Glutamatergic neuron (in vitro differentiated cells): ENCODE measurements at regions not wholly inside any gene's neighbourhood (a gene's known extent, or its start where the extent isn't known, plus 50 kb on each side); places are given as distances from the start of the nearest gene placed in this dataset.

ENCODE experiments used
- DNase-seq: peaks from one replicate; pipeline ENCODE4 v3.0.0; 2022
- H3K27ac Mint-ChIP-seq: one replicate; pipeline ENCODE4 v1.8.0; 2020; ENCODE audit warnings: mild to moderate bottlenecking, mixed read lengths, inconsistent platforms; ENCODE audit not compliant: unreplicated experiment
- H3K27me3 Mint-ChIP-seq: one replicate; pipeline ENCODE4 v1.8.0; 2020; ENCODE audit warnings: mild to moderate bottlenecking, moderate library complexity, mixed read lengths, inconsistent platforms; ENCODE audit not compliant: unreplicated experiment
- H3K36me3 Mint-ChIP-seq: one replicate; pipeline ENCODE4 v1.8.0; 2020; ENCODE audit warnings: mild to moderate bottlenecking, mixed read lengths, inconsistent platforms; ENCODE audit not compliant: unreplicated experiment
- H3K4me1 Mint-ChIP-seq: one replicate; pipeline ENCODE4 v1.8.0; 2020; ENCODE audit warnings: mild to moderate bottlenecking, low read depth, mixed read lengths, inconsistent platforms; ENCODE audit not compliant: unreplicated experiment
- H3K4me3 Mint-ChIP-seq: one replicate; pipeline ENCODE4 v1.8.0; 2020; ENCODE audit warnings: mild to moderate bottlenecking, mixed read lengths, inconsistent platforms; ENCODE audit not compliant: unreplicated experiment
- H3K9me3 Mint-ChIP-seq: one replicate; pipeline ENCODE4 v1.8.0; 2020; ENCODE audit warnings: mild to moderate bottlenecking, moderate library complexity, mixed read lengths, inconsistent platforms; ENCODE audit not compliant: unreplicated experiment
- TF ChIP-seq, protein P1 (sequence below): fragments of 200-600 bp; sonication (generic); IDR thresholded peaks from one replicate; pipeline ENCODE4 v1.5.0; 2021; ENCODE audit not compliant: partially characterized antibody, unreplicated experiment

DNA sequence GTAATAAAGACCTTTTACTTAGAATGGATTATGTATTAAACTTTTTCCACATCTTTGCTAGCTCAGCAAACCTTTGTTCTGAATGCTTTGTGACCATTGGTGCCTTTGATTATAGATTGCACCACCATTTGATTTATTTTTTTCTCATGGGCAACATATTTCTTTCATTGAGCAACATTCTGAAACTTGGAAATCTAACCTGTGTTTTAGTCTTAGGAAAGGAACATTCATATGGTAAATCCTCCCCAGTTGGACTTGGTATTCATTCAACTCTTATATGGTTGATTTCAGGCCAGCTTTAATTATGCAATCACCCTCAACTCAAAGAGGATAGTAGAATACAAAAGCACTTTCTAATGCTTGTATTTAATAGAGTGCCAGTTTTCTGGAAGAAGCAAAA lies 1077.9 kb upstream of the ZEB2 start:
- no peaks in the 10 kb centered on the region for H3K36me3 Mint-ChIP-seq

GRCh38 chr2:145597006-145597405 lies 1077.1 kb upstream of the ZEB2 start:
- TF ChIP-seq, protein P1, sequence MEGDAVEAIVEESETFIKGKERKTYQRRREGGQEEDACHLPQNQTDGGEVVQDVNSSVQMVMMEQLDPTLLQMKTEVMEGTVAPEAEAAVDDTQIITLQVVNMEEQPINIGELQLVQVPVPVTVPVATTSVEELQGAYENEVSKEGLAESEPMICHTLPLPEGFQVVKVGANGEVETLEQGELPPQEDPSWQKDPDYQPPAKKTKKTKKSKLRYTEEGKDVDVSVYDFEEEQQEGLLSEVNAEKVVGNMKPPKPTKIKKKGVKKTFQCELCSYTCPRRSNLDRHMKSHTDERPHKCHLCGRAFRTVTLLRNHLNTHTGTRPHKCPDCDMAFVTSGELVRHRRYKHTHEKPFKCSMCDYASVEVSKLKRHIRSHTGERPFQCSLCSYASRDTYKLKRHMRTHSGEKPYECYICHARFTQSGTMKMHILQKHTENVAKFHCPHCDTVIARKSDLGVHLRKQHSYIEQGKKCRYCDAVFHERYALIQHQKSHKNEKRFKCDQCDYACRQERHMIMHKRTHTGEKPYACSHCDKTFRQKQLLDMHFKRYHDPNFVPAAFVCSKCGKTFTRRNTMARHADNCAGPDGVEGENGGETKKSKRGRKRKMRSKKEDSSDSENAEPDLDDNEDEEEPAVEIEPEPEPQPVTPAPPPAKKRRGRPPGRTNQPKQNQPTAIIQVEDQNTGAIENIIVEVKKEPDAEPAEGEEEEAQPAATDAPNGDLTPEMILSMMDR: no peak
- no peak overlapping the region for H3K27ac Mint-ChIP-seq
- H3K4me1 Mint-ChIP-seq: no peaks in the 10 kb centered on the region
- H3K4me3 Mint-ChIP-seq: no peak overlapping the region
- peaks cover 2% of the 10 kb centered on the region for H3K27me3 Mint-ChIP-seq
- no peaks in the 10 kb centered on the region for H3K36me3 Mint-ChIP-seq
- H3K9me3 Mint-ChIP-seq: no peaks in the 10 kb centered on the region
- DNase-seq: no peak

More for the DNA sequence above, 1077.9 kb upstream of the ZEB2 start:
- no peak for DNase-seq
- no peak overlapping the region for H3K27ac Mint-ChIP-seq
- peaks cover 2% of the 10 kb centered on the region for H3K27me3 Mint-ChIP-seq
- no peaks in the 10 kb centered on the region for H3K4me1 Mint-ChIP-seq
- no peak overlapping the region for H3K4me3 Mint-ChIP-seq
- H3K9me3 Mint-ChIP-seq: no peaks in the 10 kb centered on the region
- TF ChIP-seq, protein P1: no peak

DNA sequence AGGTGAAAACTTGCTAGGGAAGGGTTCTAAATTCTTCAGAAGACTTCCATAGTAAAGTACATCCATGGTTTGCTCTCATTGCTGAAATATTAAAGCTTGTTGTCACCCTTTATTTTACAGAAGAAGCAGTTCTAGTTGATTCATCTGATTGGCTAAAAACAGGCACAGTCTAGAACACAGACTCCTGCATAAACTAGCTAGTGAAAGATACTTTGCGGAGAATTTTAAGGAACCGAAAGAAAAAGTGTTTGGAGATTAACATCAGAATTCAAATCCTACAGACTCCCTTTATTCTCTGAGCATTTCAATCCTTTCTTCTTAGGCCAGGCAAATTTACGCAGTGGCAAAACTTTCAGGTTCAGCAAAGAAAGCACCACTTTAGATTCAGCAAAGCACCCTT lies 1076.5 kb upstream of the ZEB2 start:
- Mint-ChIP-seq H3K4me1 (no peaks in the 10 kb centered on the region), H3K27me3 (peaks cover 2% of the 10 kb centered on the region), H3K36me3 (no peaks in the 10 kb centered on the region), H3K9me3 (no peaks in the 10 kb centered on the region), H3K4me3 (no peak overlapping the region), H3K27ac (no peak overlapping the region)
- TF ChIP-seq, protein P1: no peak
- DNase-seq: no peak

DNA sequence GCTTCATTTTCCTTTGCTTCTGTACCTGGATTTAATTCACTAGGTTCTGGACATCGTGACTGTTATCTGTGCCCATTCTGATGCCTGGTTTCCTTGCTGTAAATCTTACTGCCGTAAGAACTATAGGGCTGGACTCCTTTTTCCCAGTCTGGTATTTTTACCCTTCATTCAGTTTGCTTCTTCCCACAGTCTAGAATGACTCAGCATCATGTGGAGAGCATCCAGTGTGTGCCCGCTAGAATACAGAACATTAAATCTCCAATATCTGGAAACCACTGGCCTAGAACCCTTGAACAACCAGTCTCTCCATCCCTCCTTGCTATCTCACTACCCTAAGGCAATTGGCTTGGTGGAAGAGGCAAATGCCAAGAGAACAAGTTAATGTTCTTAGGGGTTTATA lies 1075.4 kb upstream of the ZEB2 start:
- H3K27me3 Mint-ChIP-seq: peaks cover 2% of the 10 kb centered on the region
- no peaks in the 10 kb centered on the region for H3K4me1 Mint-ChIP-seq
- no peaks in the 10 kb centered on the region for H3K36me3 Mint-ChIP-seq
- TF ChIP-seq, protein P1: no peak
- H3K27ac Mint-ChIP-seq: no peak overlapping the region
- no peak overlapping the region for H3K4me3 Mint-ChIP-seq
- no peaks in the 10 kb centered on the region for H3K9me3 Mint-ChIP-seq
- no peak for DNase-seq

GRCh38 chr2:145593991-145594614 lies 1074.2 kb upstream of the ZEB2 start:
- no peak overlapping the region for H3K4me3 Mint-ChIP-seq
- DNase-seq: no peak
- H3K27ac Mint-ChIP-seq: no peak overlapping the region
- H3K27me3 Mint-ChIP-seq: peaks cover 2% of the 10 kb centered on the region
- no peaks in the 10 kb centered on the region for H3K9me3 Mint-ChIP-seq
- H3K4me1 Mint-ChIP-seq: no peaks in the 10 kb centered on the region
- H3K36me3 Mint-ChIP-seq: no peaks in the 10 kb centered on the region
- TF ChIP-seq, protein P1: no peak
